ENCODE measurements at regions not wholly inside any gene's neighbourhood (a gene's known extent, or its start where the extent isn't known, plus 50 kb on each side); places are given as distances from the start of the nearest gene placed in this dataset.

DNA sequence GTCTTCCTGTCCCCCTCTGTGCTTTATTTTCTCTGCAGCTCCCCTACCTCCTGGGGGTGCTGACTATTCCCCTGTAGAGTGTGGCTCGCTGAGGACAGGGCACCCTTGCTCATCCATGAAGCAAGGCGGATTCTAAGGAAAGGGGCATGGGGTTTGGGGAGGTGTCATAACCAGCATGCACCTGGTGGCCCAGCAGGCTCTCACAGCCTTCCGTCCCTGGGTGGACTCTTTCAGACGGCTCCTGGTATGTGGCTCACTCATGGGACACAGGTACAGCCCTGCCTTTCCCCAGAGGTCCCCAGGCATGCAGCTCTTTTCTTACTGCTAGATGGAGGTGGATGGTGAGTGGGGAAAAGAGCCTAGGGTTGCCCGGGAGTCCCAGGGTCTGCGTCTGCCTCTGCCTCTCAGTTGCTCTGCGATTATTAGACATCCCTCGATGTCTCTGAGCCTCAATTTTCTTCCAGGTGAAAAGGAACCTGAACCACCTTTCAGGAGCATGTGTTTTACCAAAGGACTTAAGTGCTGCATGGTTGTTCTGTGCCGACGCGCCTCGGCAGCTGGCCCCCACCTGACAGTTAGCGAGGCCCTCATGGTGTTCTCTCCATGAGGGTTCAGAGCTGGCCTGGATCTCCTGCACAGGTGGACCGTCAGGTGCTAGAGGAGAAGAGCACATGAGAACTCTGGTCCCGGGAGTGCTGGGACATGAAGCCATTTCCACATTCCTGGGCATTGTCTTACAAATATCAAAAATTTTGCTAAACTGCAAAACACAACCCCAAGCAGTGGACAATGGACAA, 172.5 kb upstream of the SHH start:
- DNase-seq = no peak

DNA sequence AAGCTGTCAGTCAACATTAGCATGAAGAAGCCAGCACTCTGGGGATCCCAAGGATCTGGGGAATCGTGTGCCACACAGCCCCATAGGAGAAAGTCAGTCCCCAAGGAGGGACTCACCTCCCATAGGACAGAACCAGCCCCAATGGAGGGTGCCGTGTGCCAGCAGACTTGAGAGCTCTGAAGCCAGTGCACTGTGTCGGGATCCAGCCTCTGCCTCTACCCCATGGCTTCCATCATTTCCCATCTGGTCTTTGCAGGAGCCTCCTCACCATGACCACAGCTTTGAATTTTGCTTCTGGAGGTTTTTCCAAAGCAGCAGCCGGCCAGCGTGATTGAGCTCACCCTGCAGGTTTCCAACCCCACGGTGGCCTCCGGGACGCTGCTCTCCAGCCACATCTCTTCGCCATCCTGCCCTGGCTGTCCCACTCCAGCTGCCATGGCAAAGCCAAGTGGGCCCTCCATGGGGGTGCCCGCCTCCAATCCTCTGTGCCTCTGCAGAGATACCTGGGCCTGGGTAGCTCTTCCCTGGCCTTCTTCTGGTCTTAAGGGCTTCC, 171.8 kb upstream of the SHH start:
- no peak for DNase-seq

DNA sequence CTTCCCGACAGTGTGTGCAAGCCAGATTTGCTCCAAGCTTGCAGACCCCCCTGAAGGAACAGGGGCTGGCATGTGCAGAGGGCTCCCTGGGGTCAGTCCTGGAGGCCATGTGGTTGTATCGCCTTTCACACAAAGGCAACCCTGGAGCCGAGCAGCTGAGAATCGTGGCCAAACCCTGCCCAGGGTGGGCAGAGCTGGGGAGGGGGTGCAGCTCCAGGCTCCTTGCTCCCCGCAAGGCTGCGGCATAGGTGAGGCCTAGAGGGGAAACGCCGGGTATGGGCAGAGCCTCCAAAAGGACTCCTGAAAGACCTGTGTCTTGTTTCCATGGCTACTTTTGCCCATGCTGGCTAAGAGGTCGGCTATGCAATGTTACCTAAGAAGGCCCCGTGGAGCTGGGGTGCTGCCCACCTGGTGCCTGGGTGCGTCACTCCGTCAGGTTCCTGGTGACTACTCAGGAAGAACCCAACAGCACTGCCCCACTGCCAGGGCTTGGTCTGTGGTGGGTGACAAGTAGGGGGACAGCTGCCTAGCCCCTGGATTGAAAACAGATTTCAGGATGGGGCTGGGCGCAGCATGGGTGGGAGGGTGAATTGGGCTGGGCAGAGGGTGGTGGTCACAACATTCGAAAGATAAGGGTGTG, 171.0 kb upstream of the SHH start:
- DNase-seq = no peak

DNA sequence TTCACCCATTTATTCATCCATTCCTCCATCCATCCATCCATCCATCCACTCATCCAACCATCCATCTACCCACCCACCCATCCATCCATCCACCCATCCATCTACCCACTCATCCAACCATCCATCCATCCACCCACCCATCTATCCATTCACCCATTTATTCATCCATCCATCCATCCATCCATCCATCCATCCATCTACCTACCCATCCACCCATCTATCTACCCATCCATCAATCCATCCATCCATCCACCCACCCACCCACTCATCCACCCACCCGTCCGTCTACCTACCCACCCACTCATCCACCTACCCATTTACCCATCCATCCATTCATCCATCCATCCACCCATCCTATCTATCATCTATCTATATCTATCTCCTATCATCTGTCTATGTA, 169.4 kb upstream of the SHH start:
- no peak for DNase-seq

DNA sequence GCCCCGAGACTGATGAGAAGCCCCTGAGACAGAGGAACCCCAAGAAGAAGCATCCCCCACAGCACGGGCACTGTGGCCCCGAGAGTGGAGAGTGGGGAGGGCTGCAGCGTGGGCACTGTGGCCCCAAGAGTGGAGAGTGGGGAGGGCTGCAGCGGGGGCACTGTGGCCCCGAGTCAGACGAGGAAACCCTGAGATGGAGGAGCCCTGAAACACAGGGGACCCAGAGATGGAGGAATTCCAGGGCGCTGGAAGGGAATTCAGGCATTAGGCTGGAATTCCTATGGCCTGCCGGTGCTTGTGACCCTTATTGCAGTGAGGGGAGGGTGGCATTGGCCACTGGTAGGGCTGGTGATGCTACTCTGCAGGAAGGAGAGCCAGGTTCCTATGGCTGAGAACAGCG, 168.6 kb upstream of the SHH start:
- no peak for DNase-seq

DNA sequence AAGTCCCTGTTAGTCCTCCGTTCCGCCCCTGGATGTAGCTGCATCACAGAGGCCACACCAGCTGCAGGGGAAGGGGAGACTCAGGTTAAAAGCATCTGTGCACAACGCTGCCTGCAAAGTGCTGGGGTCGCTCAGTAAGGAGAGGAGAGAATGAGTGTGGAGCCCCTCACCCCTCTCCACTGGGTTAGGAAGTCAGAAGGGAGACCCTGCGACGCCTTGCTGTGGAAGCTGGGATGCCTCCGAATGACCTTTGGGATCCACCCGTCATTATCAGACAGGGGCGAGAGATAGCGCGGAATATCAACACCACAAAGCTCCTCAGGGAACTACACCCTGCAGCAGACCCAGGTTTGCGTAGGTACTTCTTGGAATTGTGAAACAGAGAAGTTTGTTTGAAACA, 167.7 kb upstream of the SHH start:
- no peak for DNase-seq

DNA sequence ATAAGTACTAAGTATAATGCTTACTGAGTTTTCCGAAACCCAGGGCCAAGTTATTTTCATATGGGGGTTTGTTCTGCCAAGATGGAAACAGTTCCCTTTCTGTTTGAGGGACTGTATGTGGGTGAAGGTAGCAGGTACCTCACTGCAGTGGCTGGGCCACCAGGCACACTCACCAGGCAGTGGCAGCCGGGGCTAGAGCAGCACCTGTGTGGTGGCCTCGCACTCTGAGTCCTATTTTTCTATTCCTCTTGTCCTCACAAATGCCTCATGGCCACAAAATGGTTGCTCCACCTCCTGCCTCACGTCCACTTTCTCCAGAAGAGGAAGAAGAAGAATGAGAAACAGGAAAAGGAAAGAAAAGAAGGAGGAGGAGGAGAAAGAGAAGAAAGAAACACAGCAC, 167.3 kb upstream of the SHH start:
- no peak for DNase-seq

DNA sequence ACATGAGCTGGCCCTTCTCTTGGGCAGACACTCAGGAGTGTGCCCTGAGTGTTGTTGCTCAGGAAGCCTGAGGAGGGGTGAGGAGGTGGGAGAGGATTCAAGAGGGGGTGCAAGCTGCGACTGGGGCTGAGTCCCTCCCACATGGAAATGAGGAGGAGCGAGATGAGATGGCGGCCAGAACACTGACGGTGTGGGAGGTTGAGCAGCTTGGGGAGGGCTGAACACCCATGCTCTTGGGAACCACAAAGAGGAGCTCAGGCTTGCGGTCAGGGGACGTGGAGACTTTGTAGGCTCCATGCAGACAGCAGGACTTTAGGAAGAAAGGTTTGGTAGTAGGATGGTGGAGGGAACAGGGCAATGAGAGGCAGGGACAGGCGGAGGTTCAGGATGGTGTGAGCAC, 163.2 kb upstream of the SHH start:
- no peak for DNase-seq

DNA sequence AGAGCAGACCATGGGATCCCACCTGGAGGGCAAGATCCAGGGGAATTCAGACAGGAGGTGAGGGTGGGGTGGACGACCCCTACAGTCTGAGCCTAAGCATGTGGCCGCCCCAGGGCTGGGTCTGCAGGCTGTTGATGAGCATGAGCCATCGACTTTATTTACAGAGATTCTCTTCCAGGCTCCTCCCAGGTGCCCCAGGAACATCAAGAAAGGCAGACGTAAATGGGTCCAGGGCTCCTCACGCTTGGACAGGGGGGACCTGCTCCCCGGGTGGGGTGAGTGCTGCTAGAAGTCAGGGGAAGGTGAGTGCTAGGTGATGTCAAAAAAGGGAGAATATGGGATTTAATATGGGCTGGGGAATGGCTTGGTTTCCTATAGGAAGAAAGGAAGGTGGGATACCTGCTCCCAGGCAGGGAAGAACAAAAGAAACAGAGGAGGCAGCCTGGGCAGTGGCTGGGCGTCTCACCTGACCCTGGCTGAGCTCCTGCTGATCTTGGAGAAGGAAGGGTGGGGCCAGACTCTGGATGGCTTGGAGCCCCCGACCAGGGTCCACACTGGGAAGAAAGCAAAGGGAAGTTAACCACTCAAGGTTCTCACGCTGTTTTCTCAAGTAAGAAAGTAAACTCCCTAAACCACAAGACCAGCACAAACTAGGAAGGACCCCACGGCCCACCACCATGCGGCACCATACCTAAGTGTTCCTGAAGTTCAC, 162.1 kb upstream of the SHH start:
- DNase-seq = no peak

DNA sequence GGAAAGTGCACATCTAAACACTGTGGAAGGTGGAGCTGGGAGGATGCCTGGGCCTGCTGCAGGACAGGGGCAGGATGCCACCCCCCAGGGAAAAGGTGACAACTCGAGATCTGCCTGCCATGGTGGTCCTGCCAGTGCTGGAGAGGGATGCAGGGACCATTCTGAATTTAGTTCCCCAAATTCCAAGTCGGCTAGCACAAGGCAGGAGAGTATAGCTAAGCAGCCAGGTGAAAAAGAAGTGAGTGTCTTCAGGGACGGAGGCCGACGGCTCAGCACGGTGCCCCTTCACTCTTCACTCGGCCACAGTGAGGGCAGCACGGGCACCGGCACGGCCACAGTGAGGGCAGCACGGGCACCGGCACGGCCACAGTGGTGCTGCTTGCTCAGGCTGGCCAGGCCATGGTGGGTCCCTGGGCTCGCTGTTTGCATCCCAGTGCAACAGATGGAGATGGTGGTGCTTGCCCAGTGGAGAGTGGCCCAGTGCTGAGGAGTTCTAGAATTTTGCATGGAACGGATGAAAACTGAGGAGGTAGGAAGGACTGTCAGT, 161.3 kb upstream of the SHH start:
- DNase-seq = no peak

DNA sequence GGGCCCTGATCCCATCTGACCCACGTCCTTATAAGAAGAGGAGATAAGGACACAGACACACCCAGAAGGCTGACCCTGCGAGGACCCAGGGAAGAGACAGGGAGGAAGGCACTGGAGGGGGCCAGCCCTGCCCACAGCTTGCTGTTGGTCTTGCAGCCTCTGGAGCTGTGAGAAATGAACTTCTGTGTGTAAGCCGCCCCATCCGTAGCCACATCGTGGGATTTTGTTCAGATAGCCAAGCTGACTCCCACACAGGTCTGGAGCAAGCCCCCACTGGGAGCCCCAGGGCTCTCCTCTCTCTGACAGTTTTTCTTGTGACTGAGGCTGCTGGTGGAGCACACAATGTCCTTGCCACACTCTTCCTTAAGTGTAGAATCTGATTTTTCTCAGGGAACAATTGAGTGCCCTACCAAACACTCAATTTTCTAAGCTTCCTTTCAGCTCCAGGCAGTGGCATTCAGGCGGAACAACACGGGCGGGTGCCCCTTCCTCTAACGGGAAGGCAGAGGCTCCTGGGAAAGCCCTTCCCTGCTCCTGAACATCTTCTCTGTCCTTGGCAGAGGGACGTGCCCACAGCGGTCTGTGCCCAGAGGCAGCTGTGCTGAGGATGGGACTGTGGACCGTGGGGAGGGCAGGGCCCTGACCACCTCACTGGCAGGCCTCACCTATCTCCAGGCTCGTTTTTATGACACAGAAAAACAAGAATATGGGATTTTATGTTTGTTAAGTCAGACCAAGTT, 160.6 kb upstream of the SHH start:
- DNase-seq = no peak

DNA sequence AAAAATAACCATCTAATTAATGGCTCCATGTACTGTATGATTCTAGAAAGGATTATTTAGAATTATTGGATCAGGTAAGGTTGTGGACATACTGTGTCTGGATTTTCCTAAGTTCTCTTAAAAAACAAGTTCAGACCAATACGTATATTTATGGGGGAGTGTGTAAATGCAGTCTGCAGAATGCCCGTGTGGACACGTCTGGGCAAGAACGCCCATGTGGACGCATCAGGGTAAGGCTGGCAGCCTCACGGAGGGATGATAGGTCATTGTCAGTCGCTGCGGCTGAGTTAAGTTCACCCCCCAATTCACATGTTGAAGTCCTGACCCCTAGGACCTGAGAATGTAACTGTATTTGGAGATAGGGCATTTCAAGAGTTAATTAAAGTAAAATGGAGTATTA, 160.0 kb upstream of the SHH start:
- no peak for DNase-seq

DNA sequence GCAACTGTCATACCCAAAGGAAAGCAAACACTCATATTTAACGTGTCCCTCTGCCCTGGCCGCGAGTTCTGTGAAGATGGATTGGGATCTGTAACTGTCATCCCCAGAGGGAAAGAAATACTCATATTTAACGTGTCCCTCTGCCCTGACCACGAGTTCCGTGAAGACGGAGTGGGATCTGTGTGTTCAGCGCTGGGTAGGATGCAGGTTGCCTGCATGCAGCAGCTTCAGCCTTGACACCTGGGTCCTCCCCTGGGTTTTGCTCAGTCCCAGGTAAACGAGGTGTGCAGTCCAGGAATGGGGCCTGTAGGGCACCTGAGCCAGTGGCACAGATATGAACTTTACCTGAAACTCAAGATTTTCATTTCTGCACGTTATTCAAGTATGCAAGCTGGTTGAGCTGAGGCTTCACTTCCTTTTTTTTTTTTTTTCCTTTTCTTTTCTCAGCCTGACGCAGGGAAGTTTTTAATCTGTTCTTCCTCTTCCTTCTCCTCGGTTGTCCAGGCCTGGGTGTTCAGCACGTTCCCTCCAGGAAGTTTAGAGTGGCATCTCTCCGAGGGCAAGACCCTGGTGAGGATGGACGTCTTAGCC, 159.0 kb upstream of the SHH start:
- DNase-seq = no peak

DNA sequence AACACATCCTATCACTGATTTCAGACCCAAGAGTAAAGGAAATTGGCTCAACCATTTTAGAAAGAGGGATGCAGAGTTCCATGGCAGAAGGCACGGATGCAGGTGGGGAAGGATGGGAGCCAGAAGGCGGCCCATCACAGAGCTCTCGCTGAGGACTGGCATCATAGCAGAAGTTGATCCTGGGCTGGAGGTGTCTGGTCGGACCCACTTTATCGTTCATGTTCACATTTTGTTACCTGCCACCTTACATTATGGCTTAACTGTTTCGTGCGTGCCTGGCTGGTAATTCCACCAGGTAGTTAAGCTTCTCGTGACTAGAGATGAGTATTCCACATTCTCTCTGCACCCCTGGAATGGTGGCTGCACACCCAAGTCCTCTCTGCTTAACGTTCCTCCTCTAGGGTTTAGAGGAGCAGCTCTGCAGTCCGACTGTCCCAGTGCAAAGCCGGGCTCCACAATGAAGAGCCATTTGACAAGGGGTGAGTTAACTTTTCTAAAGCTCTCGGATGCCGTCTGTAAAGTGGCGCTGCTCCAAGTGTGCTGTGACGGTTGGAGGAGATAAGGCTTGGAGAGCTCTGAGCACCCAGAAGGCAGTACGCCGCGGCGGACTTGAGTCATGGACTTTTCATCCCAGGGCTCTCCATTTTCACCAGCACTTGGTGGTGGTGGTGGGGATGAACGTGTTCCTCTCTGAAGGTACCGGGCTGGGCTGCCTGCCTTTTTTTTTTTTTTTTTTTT, 157.1 kb upstream of the SHH start:
- no peak for DNase-seq

DNA sequence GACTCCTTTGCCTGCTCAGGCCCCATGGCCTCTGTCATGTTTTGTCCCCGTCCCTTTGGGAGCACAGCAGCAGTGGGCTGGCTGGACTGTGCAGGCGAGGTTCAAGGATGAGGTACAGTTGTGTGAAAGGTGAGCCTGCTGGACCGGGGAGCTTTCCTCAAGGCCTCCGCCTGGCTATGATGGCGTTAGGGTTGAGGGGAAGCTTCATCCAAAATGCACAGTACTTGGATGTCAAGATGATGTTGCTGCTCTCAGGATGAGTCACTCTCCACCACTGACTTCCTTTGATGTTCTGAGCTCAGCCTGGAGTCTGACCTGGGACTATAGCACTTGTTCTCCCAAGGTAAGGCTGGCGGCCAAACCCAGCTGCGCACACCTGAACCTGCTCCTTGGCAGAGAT, 152.7 kb upstream of the SHH start:
- DNase-seq = no peak

DNA sequence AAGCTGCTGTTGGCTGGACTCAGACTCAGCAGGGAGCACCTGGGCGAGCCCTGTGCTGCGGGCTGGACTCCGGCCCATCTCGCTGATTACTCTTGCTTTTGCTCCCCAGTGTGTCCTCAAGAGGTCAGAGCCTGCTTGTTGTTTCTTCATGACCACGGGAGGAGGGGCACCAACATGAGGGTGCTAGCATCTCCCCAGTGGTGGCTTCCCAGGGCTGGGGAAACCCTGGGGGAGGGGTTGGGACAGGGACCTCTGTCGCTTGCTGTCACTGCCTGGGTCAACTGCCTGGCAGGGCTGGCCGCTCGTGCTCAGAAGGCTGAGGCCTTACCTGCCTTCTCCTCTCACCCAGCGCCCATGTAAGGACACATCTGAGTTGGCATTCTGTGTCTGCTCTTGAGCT, 152.3 kb upstream of the SHH start:
- no peak for DNase-seq

DNA sequence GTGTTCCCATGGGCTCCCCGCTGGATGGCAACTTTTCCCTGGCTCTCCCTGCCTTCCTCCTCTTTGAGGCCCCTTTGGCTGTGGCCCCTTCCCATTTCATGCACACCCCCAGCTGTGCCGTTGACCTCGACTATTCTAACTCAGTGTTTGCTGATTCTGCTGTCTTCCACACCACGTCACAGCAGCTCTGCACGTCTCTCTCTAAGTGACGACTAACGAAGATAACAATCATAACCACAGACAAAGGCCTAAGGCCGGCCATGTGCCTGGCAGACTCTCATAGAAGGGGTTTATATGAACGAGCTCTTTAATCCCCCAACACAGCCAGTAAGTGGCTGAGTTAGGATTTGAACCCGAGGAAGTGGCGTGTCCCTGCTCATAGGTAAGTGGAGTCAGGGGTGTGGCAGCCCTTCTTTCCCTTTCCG, 151.5 kb upstream of the SHH start:
- no peak for DNase-seq

DNA sequence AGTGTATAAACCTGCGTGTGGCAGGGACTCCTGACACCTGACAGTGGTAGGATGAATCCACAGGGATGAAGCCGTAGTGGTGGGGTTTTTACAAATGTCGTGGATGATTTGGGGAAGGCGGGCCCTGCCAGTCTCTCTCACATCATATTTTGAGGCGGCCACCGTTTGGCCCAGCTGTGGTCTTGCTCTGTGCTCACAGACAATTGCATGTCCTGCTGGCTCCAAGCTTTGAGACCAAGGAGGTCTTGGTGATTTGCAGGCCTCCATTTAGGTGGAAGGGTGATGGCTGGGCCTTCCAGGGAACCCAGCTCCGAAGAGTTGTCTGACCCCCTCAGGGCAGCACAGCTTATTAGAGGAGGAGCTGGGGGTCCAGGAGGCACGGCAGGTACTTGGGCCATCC, 151.1 kb upstream of the SHH start:
- DNase-seq = no peak

DNA sequence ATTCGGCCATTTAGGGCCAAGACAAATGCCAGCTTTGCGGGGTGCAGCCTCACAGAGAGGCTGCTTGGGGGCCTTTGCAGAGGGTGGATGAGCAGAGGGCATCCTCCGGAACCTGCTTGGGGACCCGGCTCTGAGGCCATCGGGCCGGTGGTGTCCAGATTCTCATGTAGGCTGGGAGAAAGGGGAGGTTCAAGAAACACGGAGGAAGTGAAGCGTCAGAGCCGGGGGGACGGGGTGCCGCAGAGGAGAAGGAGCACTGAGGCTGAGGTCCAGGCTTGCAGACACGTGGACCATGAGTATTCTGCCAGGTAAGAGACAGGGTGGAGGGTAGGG, 150.7 kb upstream of the SHH start:
- no peak for DNase-seq

DNA sequence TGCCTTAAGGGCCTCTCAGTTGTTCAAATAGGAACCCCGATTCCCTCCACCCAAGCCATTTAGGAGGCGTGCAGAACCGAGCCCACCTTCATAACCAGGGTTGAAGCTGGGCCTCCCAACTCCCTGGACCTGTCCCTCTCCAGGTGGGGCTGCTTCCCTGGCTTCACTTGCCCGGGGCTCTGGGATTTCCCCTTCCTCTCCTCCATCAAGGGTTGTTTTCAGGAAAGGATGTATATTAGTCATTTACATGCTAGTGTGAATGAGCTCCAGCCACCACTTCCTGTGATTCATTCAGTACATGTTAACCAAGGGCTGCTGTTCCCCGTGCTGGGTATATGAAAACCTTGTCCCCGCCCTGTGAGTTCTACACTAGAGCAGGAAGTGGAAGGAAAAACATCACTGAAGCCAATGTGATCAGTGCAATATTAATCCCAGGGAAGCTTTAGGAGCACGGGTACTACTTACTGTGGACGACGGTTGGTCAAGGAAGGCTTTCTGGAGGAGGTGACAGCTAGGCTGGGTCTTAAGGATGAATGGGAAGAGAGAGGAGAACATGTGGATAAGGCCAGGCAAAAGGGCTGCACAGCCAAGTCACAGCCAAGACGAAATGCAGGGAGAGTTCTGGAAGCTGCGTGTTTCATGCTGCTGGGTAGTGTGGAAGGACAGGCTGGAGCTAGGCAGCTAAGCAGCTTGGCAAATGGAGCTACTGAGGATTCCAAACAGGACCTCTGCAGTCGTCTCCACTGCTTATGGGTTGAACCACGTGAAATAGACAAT, 150.1 kb upstream of the SHH start:
- DNase-seq = no peak
